H1 (cell line): ENCODE measurements at regions not wholly inside any gene's neighbourhood (a gene's known extent, or its start where the extent isn't known, plus 50 kb on each side); places are given as distances from the start of the nearest gene placed in this dataset.

Experiments
- CTCF ChIA-PET: fragments of 300-600 bp; sonication (Branson Sonifier 250); formaldehyde crosslinking; loops from one replicate; lab custom pipeline; 2021; ENCODE audit not compliant: partially characterized antibody; lab: Charles Lee
- POLR2A ChIA-PET: fragments of 300-600 bp; sonication (Branson Sonifier 250); formaldehyde crosslinking; loops from one replicate; lab custom pipeline; 2021; ENCODE audit warnings: inconsistent platforms; ENCODE audit not compliant: partially characterized antibody; lab: Charles Lee
- DNase-seq, 2 experiments: peaks; one replicate each; pipeline versions ENCODE4 v3.0.0 to v3.0.0-alpha.2; 2010 to 2022; ENCODE audit warnings: low spot score in 2 of 2, low read depth in 1 of 2, mixed read lengths in 1 of 2
- FAIRE-seq: peaks from 2 replicates; lab custom pipeline; 2011; peaks lifted over from hg19 to GRCh38; lab: Jason Lieb, UNC
- H2AFZ ChIP-seq: 2 replicates; pipeline ENCODE4 v1.8.1; 2012; ENCODE audit warnings: low read length, inconsistent platforms
- H2AK5ac ChIP-seq: 2 replicates; pipeline ENCODE4 v1.6.1; 2013; ENCODE audit warnings: low read depth, low read length
- H2BK120ac ChIP-seq: replicated peaks from 2 replicates; pipeline ENCODE3; 2013; ENCODE audit warnings: low read depth, low read length, inconsistent platforms
- H2BK12ac ChIP-seq: 2 replicates; pipeline ENCODE4 v1.6.1; 2013; ENCODE audit warnings: low read depth, low read length
- H2BK15ac ChIP-seq: 2 replicates; pipeline ENCODE4 v1.6.1; 2013; ENCODE audit warnings: low read length
- H2BK20ac ChIP-seq: 2 replicates; pipeline ENCODE4 v1.6.1; 2013; ENCODE audit warnings: low read length
- H2BK5ac ChIP-seq: 2 replicates; pipeline ENCODE4 v1.6.1; 2013; ENCODE audit warnings: low read depth, low read length
- H3K14ac ChIP-seq: 2 replicates; pipeline ENCODE4 v1.6.1; 2013; ENCODE audit warnings: inconsistent platforms; ENCODE audit not compliant: insufficient read length
- H3K18ac ChIP-seq: 2 replicates; pipeline ENCODE4 v1.6.1; 2013; ENCODE audit warnings: low read length; ENCODE audit errors: extremely low read depth
- H3K23ac ChIP-seq: 2 replicates; pipeline ENCODE4 v1.6.1; 2013; ENCODE audit warnings: inconsistent platforms; ENCODE audit not compliant: insufficient read length
- H3K23me2 ChIP-seq: 2 replicates; pipeline ENCODE4 v1.6.1; 2013; ENCODE audit warnings: low read depth, low read length
- H3K27ac ChIP-seq: 2 replicates; pipeline ENCODE4 v1.6.1; 2011; ENCODE audit warnings: low read depth, low read length, inconsistent platforms
- H3K27me3 ChIP-seq, 4 experiments: replicated peaks in 1 of 4; 1 replicate in 1 of 4; 2 replicates in 3 of 4; pipeline versions ENCODE4 v1.6.1 to v1.8.1; 2011 to 2013; ENCODE audit warnings: low read length in 3 of 4, mild to moderate bottlenecking in 3 of 4, inconsistent platforms in 2 of 4, mixed read lengths in 2 of 4, moderate library complexity in 1 of 4; ENCODE audit not compliant: control insufficient read depth in 3 of 4, insufficient read depth in 3 of 4; ENCODE audit errors: extremely low read depth in 1 of 4
- H3K36me3 ChIP-seq, 4 experiments: 2 replicates each; pipeline versions ENCODE4 v1.6.1 to v1.8.1; 2011 to 2013; ENCODE audit warnings: mild to moderate bottlenecking in 4 of 4, low read length in 3 of 4, moderate library complexity in 2 of 4, control low read depth in 1 of 4, inconsistent platforms in 1 of 4; ENCODE audit not compliant: insufficient read depth in 4 of 4, control insufficient read depth in 2 of 4
- H3K4ac ChIP-seq: replicated peaks from 2 replicates; pipeline ENCODE3; 2013; ENCODE audit warnings: low read length, low read depth, mixed read lengths, inconsistent platforms; ENCODE audit not compliant: insufficient read length
- H3K4me1 ChIP-seq, 4 experiments: replicated peaks in 1 of 4; 1 replicate in 1 of 4; 2 replicates in 3 of 4; pipeline versions ENCODE4 v1.6.1 to v1.8.1; 2011 to 2013; ENCODE audit warnings: low read length in 3 of 4, inconsistent platforms in 2 of 4, mixed read lengths in 1 of 4; ENCODE audit not compliant: insufficient read depth in 4 of 4, control insufficient read depth in 3 of 4
- H3K4me2 ChIP-seq, 2 experiments: 2 replicates each; pipeline versions ENCODE4 v1.6.1 to v1.8.1; 2011 to 2013; ENCODE audit warnings: low read depth in 2 of 2, low read length in 2 of 2, control low read depth in 1 of 2, inconsistent platforms in 1 of 2, mild to moderate bottlenecking in 1 of 2; ENCODE audit not compliant: insufficient read depth in 1 of 2
- H3K4me3 ChIP-seq, 4 experiments: fragments of 200-600, 300-600 bp in 1 of 4; sonication (generic), shearing (Covaris generic), sonication (Bioruptor Twin) in 1 of 4; 2 replicates each; pipeline versions ENCODE4 v1.5.1 to v1.8.1; 2011 to 2016; ENCODE audit warnings: low read length in 4 of 4, low read depth in 3 of 4, control low read depth in 2 of 4, inconsistent platforms in 2 of 4, mild to moderate bottlenecking in 2 of 4, mixed read lengths in 1 of 4, moderate library complexity in 1 of 4; ENCODE audit not compliant: insufficient read depth in 2 of 4; ENCODE audit errors: extremely low read depth in 1 of 4
- H3K56ac ChIP-seq: replicated peaks from 2 replicates; pipeline ENCODE3; 2013; ENCODE audit warnings: low read depth, mild to moderate bottlenecking, mixed read lengths, low read length, inconsistent platforms; ENCODE audit not compliant: insufficient read length
- H3K79me1 ChIP-seq: 2 replicates; pipeline ENCODE4 v1.6.1; 2013; ENCODE audit warnings: low read depth, low read length, control low read depth
- H3K79me2 ChIP-seq, 2 experiments: 2 replicates each; pipeline versions ENCODE4 v1.6.1 to v1.8.1; 2012 to 2013; ENCODE audit warnings: low read length in 2 of 2, mild to moderate bottlenecking in 2 of 2, inconsistent platforms in 1 of 2; ENCODE audit not compliant: insufficient read depth in 2 of 2, control insufficient read depth in 1 of 2
- H3K9ac ChIP-seq, 4 experiments: replicated peaks in 1 of 4; 1 replicate in 1 of 4; 2 replicates in 3 of 4; pipeline versions ENCODE4 v1.6.1 to v1.8.1; 2011 to 2013; ENCODE audit warnings: low read depth in 3 of 4, low read length in 3 of 4, control low read depth in 2 of 4, mild to moderate bottlenecking in 2 of 4, moderate library complexity in 2 of 4, inconsistent platforms in 1 of 4; ENCODE audit errors: extremely low read depth in 1 of 4
- H3K9me3 ChIP-seq, 2 experiments: 2 replicates each; pipeline versions ENCODE4 v1.6.1 to v1.8.1; 2012 to 2013; ENCODE audit warnings: mild to moderate bottlenecking in 2 of 2, moderate library complexity in 2 of 2, control low read depth in 1 of 2, inconsistent platforms in 1 of 2, low read depth in 1 of 2, low read length in 1 of 2, mixed read lengths in 1 of 2; ENCODE audit not compliant: insufficient read depth in 2 of 2
- H4K20me1 ChIP-seq, 2 experiments: replicated peaks in 1 of 2; 2 replicates each; pipeline versions ENCODE3 to v1.8.1; 2011 to 2013; ENCODE audit warnings: inconsistent platforms in 2 of 2, low read length in 2 of 2, mild to moderate bottlenecking in 1 of 2; ENCODE audit not compliant: insufficient read depth in 2 of 2, control insufficient read depth in 1 of 2
- H4K5ac ChIP-seq: 2 replicates; pipeline ENCODE4 v1.6.1; 2013; ENCODE audit warnings: low read length, low read depth, mixed read lengths, inconsistent platforms; ENCODE audit not compliant: insufficient read length
- H4K8ac ChIP-seq: 2 replicates; pipeline ENCODE4 v1.8.0; 2013; ENCODE audit warnings: mild to moderate bottlenecking, moderate library complexity, low read length, inconsistent platforms; ENCODE audit not compliant: insufficient read depth; ENCODE audit errors: extremely low read depth
- H4K91ac ChIP-seq: replicated peaks from 2 replicates; pipeline ENCODE3; 2013; ENCODE audit warnings: low read length, mixed read lengths, inconsistent platforms; ENCODE audit not compliant: insufficient read length
- CBX5 ChIP-seq: fragments of 300-800, 300-1000 bp; sonication (generic); IDR thresholded peaks from 2 replicates; pipeline ENCODE4 v1.7.1; 2016; ENCODE audit warnings: antibody characterized with exemption, low read length, low read depth
- EGR1 ChIP-seq: IDR thresholded peaks from 2 replicates; pipeline ENCODE4 v1.6.1; 2011; ENCODE audit warnings: low read depth, low read length, borderline replicate concordance
- GABPA ChIP-seq: IDR thresholded peaks from 2 replicates; pipeline ENCODE4 v1.6.1; 2011; ENCODE audit warnings: mild to moderate bottlenecking, low read length, moderate library complexity, borderline replicate concordance; ENCODE audit not compliant: insufficient read depth
- KDM4A ChIP-seq: IDR thresholded peaks from one replicate; pipeline ENCODE4 v1.7.1; 2012; ENCODE audit warnings: low read depth, mild to moderate bottlenecking, moderate library complexity, low read length, inconsistent platforms; ENCODE audit not compliant: severe bottlenecking
- NRF1 ChIP-seq: IDR thresholded peaks from 2 replicates; pipeline ENCODE4 v1.6.1; 2011; ENCODE audit warnings: mild to moderate bottlenecking, low read depth, low read length, improper control_type of control experiment
- POLR2A ChIP-seq, 2 experiments: IDR thresholded peaks; 1 replicate in 1 of 2; 2 replicates in 1 of 2; pipeline ENCODE4 v1.6.1; 2011; ENCODE audit warnings: low read depth in 2 of 2, low read length in 2 of 2, mild to moderate bottlenecking in 2 of 2; ENCODE audit errors: control extremely low read depth in 1 of 2
- SP2 ChIP-seq: IDR thresholded peaks from 2 replicates; pipeline ENCODE4 v1.6.1; 2012; ENCODE audit warnings: mild to moderate bottlenecking, low read length, inconsistent platforms
- SUZ12 ChIP-seq: fragments of 200-600 bp; sonication (generic); IDR thresholded peaks from 2 replicates; pipeline ENCODE4 v1.6.1; 2012; ENCODE audit warnings: mild to moderate bottlenecking, inconsistent platforms, low read length, moderate library complexity, mixed read lengths
- TBP ChIP-seq: IDR thresholded peaks from 2 replicates; pipeline ENCODE4 v1.6.1; 2011; ENCODE audit warnings: low read depth, low read length, improper control_type of control experiment
- YY1 ChIP-seq: IDR thresholded peaks from 2 replicates; pipeline ENCODE4 v1.6.1; 2011; ENCODE audit warnings: low read depth, mild to moderate bottlenecking, low read length

DNA sequence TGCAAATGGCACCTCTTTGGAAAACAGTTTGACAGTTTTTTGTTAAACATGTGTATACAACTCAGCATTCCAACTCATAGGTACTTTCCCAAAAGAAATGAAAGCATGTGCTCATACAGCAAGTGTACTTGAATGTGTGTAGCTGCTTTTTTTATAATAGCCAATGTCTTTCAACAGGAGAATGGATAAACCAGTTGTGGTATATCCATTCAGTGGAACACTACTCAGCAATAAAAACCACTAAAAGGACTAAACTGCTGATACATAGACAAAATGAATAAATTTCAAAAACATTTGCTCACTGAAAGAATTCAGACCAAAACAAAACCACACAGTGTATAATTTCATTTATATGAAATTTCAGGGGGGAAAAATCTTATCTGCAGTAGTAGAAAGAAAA lies 267.3 kb downstream of the NR2F1-AS1 start:
- H3K9me3 ChIP-seq: no peaks in the 10 kb centered on the region
- H2AFZ ChIP-seq: no peak overlapping the region
- TF ChIP-seq KDM4A (no peak), CBX5 (no peak), NRF1 (no peak), YY1 (no peak), EGR1 (no peak), TBP (no peak), SP2 (no peak), SUZ12 (no peak), POLR2A (IDR thresholded peaks at IDR 0.05; ENCODE audit: control extremely low read depth in 1 of 2, low read depth in 2 of 2, low read length in 2 of 2) (no peak), GABPA (no peak)
- no peak overlapping the region for H3K56ac ChIP-seq
- no peak overlapping the region for H3K14ac ChIP-seq
- H3K79me2 ChIP-seq: no peaks in the 10 kb centered on the region
- H3K27me3 ChIP-seq: no peaks in the 10 kb centered on the region
- no peak overlapping the region for H2BK20ac ChIP-seq
- no peak overlapping the region for H3K27ac ChIP-seq
- no peak overlapping the region for H2AK5ac ChIP-seq
- H2BK15ac ChIP-seq: no peak overlapping the region
- ChIA-PET CTCF (no interaction called here), POLR2A (no interaction called here)
- no peak for DNase-seq
- H2BK5ac ChIP-seq: no peak overlapping the region
- H3K9ac ChIP-seq: no peak overlapping the region
- no peaks in the 10 kb centered on the region for H3K4me1 ChIP-seq
- no peak overlapping the region for H3K4me2 ChIP-seq
- no peaks in the 10 kb centered on the region for H4K20me1 ChIP-seq
- no peaks in the 10 kb centered on the region for H3K79me1 ChIP-seq
- no peak overlapping the region for H3K23ac ChIP-seq
- no peak overlapping the region for H4K8ac ChIP-seq
- no peak overlapping the region for H3K4ac ChIP-seq
- no peak overlapping the region for H2BK12ac ChIP-seq
- H3K18ac ChIP-seq: no peak overlapping the region
- no peak overlapping the region for H4K5ac ChIP-seq
- H4K91ac ChIP-seq: no peak overlapping the region
- no peak overlapping the region for H3K4me3 ChIP-seq
- H3K23me2 ChIP-seq: no peaks in the 10 kb centered on the region
- H3K36me3 ChIP-seq: no peaks in the 10 kb centered on the region
- no peak overlapping the region for H2BK120ac ChIP-seq
- no peak for FAIRE-seq
